ENCODE measurements at regions not wholly inside any gene's neighbourhood (a gene's known extent, or its start where the extent isn't known, plus 50 kb on each side); places are given as distances from the start of the nearest gene placed in this dataset.

DNA sequence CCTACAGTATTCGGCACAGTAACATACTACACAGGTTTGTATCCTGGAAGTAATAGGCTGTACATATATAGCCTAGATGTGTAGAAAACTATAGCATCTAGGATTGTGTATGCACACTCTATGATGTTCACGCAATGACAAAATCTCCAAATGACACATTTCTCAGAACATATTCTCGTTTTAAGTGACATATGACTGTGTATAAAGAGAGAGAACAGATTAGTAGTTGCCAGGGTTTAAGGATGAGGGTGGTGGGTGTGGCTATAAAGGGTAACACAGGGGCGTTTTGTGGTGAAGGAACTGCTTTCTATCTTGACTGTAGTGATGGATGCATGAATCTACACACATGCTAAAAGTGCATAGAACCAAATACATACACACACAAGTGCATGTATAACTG, 101.2 kb downstream of the ARL4A start:
- TF ChIP-seq, protein P1, sequence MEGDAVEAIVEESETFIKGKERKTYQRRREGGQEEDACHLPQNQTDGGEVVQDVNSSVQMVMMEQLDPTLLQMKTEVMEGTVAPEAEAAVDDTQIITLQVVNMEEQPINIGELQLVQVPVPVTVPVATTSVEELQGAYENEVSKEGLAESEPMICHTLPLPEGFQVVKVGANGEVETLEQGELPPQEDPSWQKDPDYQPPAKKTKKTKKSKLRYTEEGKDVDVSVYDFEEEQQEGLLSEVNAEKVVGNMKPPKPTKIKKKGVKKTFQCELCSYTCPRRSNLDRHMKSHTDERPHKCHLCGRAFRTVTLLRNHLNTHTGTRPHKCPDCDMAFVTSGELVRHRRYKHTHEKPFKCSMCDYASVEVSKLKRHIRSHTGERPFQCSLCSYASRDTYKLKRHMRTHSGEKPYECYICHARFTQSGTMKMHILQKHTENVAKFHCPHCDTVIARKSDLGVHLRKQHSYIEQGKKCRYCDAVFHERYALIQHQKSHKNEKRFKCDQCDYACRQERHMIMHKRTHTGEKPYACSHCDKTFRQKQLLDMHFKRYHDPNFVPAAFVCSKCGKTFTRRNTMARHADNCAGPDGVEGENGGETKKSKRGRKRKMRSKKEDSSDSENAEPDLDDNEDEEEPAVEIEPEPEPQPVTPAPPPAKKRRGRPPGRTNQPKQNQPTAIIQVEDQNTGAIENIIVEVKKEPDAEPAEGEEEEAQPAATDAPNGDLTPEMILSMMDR (IDR thresholded peaks at IDR 0.05; ENCODE audit: borderline replicate concordance, extremely low read depth, insufficient read depth): no peak
- Histone ChIP-seq H3K9ac (ENCODE audit: low read length in 3 of 3) (no peak overlapping the region), H3K9me3 (ENCODE audit: control insufficient read depth in 2 of 3, insufficient read depth in 1 of 3, low read length in 3 of 3) (no peaks in the 10 kb centered on the region), H3K27ac (ENCODE audit: low read depth in 2 of 2, low read length in 2 of 2) (no peak overlapping the region), H3K27me3 (ENCODE audit: control insufficient read depth, insufficient read depth, low read length) (no peaks in the 10 kb centered on the region), H3K4me3 (ENCODE audit: low read length in 3 of 3) (no peak overlapping the region), H3K36me3 (ENCODE audit: control insufficient read depth in 2 of 3, insufficient read depth in 3 of 3, low read length in 3 of 3) (no peaks in the 10 kb centered on the region), H3K4me1 (ENCODE audit: control insufficient read depth in 2 of 3, insufficient read depth in 2 of 3, low read depth in 1 of 3, low read length in 3 of 3) (no peaks in the 10 kb centered on the region)
- DNase-seq: no peak
- no peak for FAIRE-seq
- intact Hi-C loops (cut with DNase I): no loop called here

DNA sequence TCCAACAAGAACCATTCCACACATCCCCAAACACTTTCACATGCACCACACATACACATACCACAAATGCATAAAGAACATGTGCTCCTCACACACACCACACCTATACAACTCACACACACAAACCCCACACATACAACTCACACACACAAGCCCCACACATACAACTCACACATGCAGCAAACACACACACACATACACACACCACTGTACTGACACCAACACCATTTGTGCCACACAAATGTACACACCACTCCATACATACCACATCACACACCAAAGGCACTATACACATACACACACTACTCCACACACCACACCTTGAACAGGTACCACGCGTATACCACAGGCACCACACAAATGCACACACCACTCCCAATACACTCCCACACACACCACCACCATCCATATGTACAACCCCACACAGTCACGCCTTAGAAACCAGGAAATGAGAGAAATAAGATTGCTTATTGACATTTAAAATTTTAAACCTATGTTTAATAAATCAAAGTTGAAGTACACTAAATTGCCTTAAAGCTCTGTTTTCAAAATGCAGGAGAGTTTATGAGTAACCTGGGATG, 107.4 kb downstream of the ARL4A start:
- no peak for DNase-seq
- Histone ChIP-seq H3K27ac (ENCODE audit: low read depth in 2 of 2, low read length in 2 of 2) (no peak overlapping the region), H3K9ac (ENCODE audit: low read length in 3 of 3) (no peak overlapping the region), H3K4me3 (ENCODE audit: low read length in 3 of 3) (no peak overlapping the region), H3K9me3 (ENCODE audit: control insufficient read depth in 2 of 3, insufficient read depth in 1 of 3, low read length in 3 of 3) (no peaks in the 10 kb centered on the region), H3K27me3 (ENCODE audit: control insufficient read depth, insufficient read depth, low read length) (no peaks in the 10 kb centered on the region), H3K4me1 (ENCODE audit: control insufficient read depth in 2 of 3, insufficient read depth in 2 of 3, low read depth in 1 of 3, low read length in 3 of 3) (no peaks in the 10 kb centered on the region), H3K36me3 (ENCODE audit: control insufficient read depth in 2 of 3, insufficient read depth in 3 of 3, low read length in 3 of 3) (no peaks in the 10 kb centered on the region)
- no peak for FAIRE-seq
- intact Hi-C loops (cut with DNase I): no loop called here
- TF ChIP-seq, protein P1 (IDR thresholded peaks at IDR 0.05; ENCODE audit: borderline replicate concordance, extremely low read depth, insufficient read depth): no peak

DNA sequence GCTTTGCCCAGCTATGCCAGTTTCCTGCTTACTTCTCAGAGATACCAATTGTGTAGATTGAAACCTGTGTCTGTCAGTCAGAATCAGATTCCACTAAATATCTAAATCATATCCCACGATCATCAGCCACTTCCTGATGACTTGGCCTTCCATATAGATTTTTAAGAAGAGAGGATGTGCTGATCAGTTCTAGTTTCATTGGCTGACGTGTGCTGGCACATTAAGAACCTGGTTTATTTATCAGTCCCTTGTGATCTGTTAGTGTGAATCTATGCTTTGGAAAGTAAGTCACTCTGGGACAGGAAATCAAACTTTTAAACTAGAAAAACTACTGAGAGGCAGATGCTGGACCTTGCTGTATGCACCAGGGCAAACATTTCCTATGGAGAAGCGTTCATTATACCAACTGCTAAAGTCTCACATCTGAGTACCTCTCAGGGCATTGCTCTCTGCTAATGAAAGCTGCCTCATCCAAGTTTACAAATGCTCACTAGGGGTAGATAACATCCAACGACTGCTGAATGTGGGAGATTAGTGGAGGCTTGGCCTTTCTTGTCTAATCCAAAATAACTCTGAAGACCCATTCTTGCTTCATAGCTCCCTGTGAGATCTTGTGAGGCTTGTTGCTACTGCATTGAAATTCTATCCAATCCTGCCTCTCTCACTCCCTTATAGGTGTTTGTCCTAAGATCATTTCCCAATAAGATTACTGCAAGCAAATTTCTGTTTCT, 109.1 kb downstream of the ARL4A start:
- intact Hi-C loops (cut with DNase I): no loop called here
- H3K27ac ChIP-seq (ENCODE audit: low read depth in 2 of 2, low read length in 2 of 2): no peak overlapping the region
- FAIRE-seq: no peak

More for the DNA sequence above, 109.1 kb downstream of the ARL4A start:
- no peak overlapping the region for H3K4me3 ChIP-seq (ENCODE audit: low read length in 3 of 3)
- H3K9ac ChIP-seq (ENCODE audit: low read length in 3 of 3): no peak overlapping the region
- H3K27me3 ChIP-seq (ENCODE audit: control insufficient read depth, insufficient read depth, low read length): no peaks in the 10 kb centered on the region
- DNase-seq: no peak
- no peaks in the 10 kb centered on the region for H3K9me3 ChIP-seq (ENCODE audit: control insufficient read depth in 2 of 3, insufficient read depth in 1 of 3, low read length in 3 of 3)
- TF ChIP-seq, protein P1 (IDR thresholded peaks at IDR 0.05; ENCODE audit: borderline replicate concordance, extremely low read depth, insufficient read depth): no peak
- no peaks in the 10 kb centered on the region for H3K4me1 ChIP-seq (ENCODE audit: control insufficient read depth in 2 of 3, insufficient read depth in 2 of 3, low read depth in 1 of 3, low read length in 3 of 3)
- no peaks in the 10 kb centered on the region for H3K36me3 ChIP-seq (ENCODE audit: control insufficient read depth in 2 of 3, insufficient read depth in 3 of 3, low read length in 3 of 3)
